PC-9 (cell line): ENCODE measurements at regions not wholly inside any gene's neighbourhood (a gene's known extent, or its start where the extent isn't known, plus 50 kb on each side); places are given as distances from the start of the nearest gene placed in this dataset.

Experiments used
- BruUV-seq: library from RNA; stranded (reverse); fragments of 400-500 nt; replicated peaks from 2 replicates; lab custom pipeline; 2021; lab: Mats Ljungman, UMichigan
- CTCF ChIA-PET: fragments of 300-600 bp; sonication (Branson Sonifier 250); formaldehyde crosslinking; loops from one replicate; lab custom pipeline; 2022; ENCODE audit warnings: antibody characterized with exemption; lab: Charles Lee
- POLR2A ChIA-PET: fragments of 300-600 bp; sonication (Branson Sonifier 250); formaldehyde crosslinking; loops from one replicate; lab custom pipeline; 2022; ENCODE audit warnings: antibody characterized with exemption; ENCODE audit not compliant: unreplicated experiment; lab: Charles Lee
- DNase-seq, 2 experiments: peaks; one replicate each; pipeline versions ENCODE4 v3.0.0 to v3.0.0-alpha.2; 2015 to 2022; ENCODE audit warnings: mixed read lengths in 1 of 2
- H2AFZ ChIP-seq: fragments of 200-600 bp; sonication (generic); 2 replicates; pipeline ENCODE4 v1.8.1; 2017; ENCODE audit warnings: antibody characterized with exemption
- H3F3A ChIP-seq: fragments of 200-600 bp; sonication (generic); 2 replicates; pipeline ENCODE4 v1.8.1; 2017; ENCODE audit warnings: antibody characterized with exemption, mild to moderate bottlenecking, low read depth; ENCODE audit not compliant: insufficient read depth
- H3K27ac ChIP-seq: fragments of 200-600 bp; sonication (generic); 2 replicates; pipeline ENCODE4 v1.6.1; 2016; ENCODE audit warnings: mixed run types
- H3K27me3 ChIP-seq: fragments of 200-600 bp; sonication (generic); 2 replicates; pipeline ENCODE4 v1.6.1; 2016; ENCODE audit warnings: low read depth, mixed run types; ENCODE audit not compliant: insufficient read depth
- H3K36me3 ChIP-seq: fragments of 200-600 bp; sonication (generic); 2 replicates; pipeline ENCODE4 v1.6.1; 2016; ENCODE audit warnings: low read depth, mixed run types
- H3K4me1 ChIP-seq: fragments of 200-600 bp; sonication (generic); replicated peaks from 2 replicates; pipeline ENCODE4 v1.6.1; 2016; ENCODE audit warnings: mixed run types; ENCODE audit not compliant: insufficient read depth
- H3K4me2 ChIP-seq: fragments of 200-600 bp; sonication (generic); 2 replicates; pipeline ENCODE4 v1.6.1; 2017; ENCODE audit warnings: mixed run types
- H3K4me3 ChIP-seq: fragments of 200-600 bp; sonication (generic); 2 replicates; pipeline ENCODE4 v1.6.1; 2016; ENCODE audit warnings: mixed run types
- H3K79me2 ChIP-seq: fragments of 200-600 bp; sonication (generic); 2 replicates; pipeline ENCODE4 v1.6.1; 2017; ENCODE audit warnings: low read depth, mixed run types
- H3K9me2 ChIP-seq: fragments of 200-600 bp; sonication (generic); 2 replicates; pipeline ENCODE4 v1.8.1; 2017; ENCODE audit warnings: mild to moderate bottlenecking; ENCODE audit not compliant: insufficient read depth
- H3K9me3 ChIP-seq: fragments of 200-600 bp; sonication (generic); 2 replicates; pipeline ENCODE4 v1.8.1; 2016; ENCODE audit warnings: low read depth; ENCODE audit not compliant: insufficient read depth
- H4K20me1 ChIP-seq: fragments of 200-600 bp; sonication (generic); 2 replicates; pipeline ENCODE4 v1.8.1; 2017; ENCODE audit not compliant: insufficient read depth
- EZH2 ChIP-seq: fragments of 200-600 bp; sonication (generic); IDR thresholded peaks from 2 replicates; pipeline ENCODE4 v1.8.0; 2017; ENCODE audit warnings: antibody characterized with exemption, low read depth
- intact Hi-C: fragments of 100-400 bp; cut with micrococcal nuclease; formaldehyde crosslinking; loops from one replicate; pipeline ENCODE4 v1.10.0; 2022; ENCODE audit not compliant: unreplicated experiment
- TF ChIP-seq, protein P1 (sequence below): fragments of 200-600 bp; sonication (generic); conservative IDR thresholded peaks from 2 replicates; pipeline ENCODE4 v1.6.1; 2017; ENCODE audit warnings: mixed run types, antibody characterized with exemption, mild to moderate bottlenecking, moderate library complexity

DNA sequence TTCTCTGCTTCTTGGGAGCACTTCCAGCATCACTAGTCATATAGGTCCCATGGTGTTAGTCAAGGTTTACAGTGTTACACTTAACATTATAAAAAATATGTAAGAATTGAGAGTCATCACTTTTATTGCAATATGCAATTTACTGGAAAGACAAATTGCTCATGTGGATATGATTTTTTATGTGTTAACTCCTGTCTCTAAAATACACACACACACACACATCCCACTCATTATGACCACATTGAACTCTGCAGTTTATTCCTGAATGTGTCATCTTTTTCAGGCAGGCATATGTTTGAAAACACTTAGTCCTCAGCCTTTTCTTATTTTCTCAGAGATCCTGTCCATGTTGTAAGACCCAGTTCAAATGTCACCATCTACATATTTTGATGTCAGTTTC is 148.5 kb upstream of the MRPS30 start:
- H3K4me3 ChIP-seq = no peak overlapping the region
- CTCF ChIA-PET = no interaction called here
- intact Hi-C loops = no loop called here
- H3K9me2 ChIP-seq = no peaks in the 10 kb centered on the region
- H3K9me3 ChIP-seq = no peaks in the 10 kb centered on the region
- H3F3A ChIP-seq = no peaks in the 10 kb centered on the region
- POLR2A ChIA-PET = no interaction called here
- H3K79me2 ChIP-seq = no peaks in the 10 kb centered on the region
- no peak overlapping the region for H3K27ac ChIP-seq
- TF ChIP-seq, protein P1, sequence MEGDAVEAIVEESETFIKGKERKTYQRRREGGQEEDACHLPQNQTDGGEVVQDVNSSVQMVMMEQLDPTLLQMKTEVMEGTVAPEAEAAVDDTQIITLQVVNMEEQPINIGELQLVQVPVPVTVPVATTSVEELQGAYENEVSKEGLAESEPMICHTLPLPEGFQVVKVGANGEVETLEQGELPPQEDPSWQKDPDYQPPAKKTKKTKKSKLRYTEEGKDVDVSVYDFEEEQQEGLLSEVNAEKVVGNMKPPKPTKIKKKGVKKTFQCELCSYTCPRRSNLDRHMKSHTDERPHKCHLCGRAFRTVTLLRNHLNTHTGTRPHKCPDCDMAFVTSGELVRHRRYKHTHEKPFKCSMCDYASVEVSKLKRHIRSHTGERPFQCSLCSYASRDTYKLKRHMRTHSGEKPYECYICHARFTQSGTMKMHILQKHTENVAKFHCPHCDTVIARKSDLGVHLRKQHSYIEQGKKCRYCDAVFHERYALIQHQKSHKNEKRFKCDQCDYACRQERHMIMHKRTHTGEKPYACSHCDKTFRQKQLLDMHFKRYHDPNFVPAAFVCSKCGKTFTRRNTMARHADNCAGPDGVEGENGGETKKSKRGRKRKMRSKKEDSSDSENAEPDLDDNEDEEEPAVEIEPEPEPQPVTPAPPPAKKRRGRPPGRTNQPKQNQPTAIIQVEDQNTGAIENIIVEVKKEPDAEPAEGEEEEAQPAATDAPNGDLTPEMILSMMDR = no peak
- no peak for TF ChIP-seq EZH2
- BruUV-seq = no TSS peak
- H3K4me2 ChIP-seq = no peak overlapping the region
- H3K27me3 ChIP-seq = no peaks in the 10 kb centered on the region
- no peaks in the 10 kb centered on the region for H3K4me1 ChIP-seq
- DNase-seq = no peak
- no peaks in the 10 kb centered on the region for H3K36me3 ChIP-seq
- no peaks in the 10 kb centered on the region for H4K20me1 ChIP-seq
- H2AFZ ChIP-seq = no peak overlapping the region

DNA sequence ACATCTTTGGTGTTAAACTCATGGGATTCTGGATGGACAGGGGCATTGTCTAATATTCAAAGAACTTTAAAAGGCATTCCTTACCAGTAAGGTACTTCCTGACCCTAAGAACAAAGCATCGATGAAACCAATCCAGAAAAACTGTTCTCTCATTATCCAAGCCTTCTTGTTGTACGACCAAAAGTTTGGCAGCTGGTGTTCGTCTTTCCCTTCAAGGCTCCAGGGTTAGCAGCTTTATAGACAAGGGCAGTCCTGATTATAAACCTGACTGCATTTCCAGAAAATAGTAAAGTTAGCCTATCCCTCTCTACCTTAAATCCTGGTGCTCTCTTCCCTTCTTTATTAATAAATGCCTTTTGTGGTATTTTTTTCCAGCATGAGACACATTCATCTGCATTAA is 149.4 kb upstream of the MRPS30 start:
- H3K9me2 ChIP-seq = no peaks in the 10 kb centered on the region
- no peak overlapping the region for H3K4me2 ChIP-seq
- H3K27ac ChIP-seq = no peak overlapping the region
- ChIA-PET POLR2A (no interaction called here), CTCF (no interaction called here)
- no peaks in the 10 kb centered on the region for H3K27me3 ChIP-seq
- intact Hi-C loops = no loop called here
- no peaks in the 10 kb centered on the region for H3K36me3 ChIP-seq
- no peak overlapping the region for H3K4me3 ChIP-seq
- H4K20me1 ChIP-seq = no peaks in the 10 kb centered on the region
- no peak for TF ChIP-seq EZH2
- TF ChIP-seq, protein P1 = no peak
- H3F3A ChIP-seq = no peaks in the 10 kb centered on the region
- no TSS peak for BruUV-seq
- 0 out of 2 replicates have a peak overlapping the region, but pooled peaks have one; percentile 45 for H2AFZ ChIP-seq
- H3K79me2 ChIP-seq = no peaks in the 10 kb centered on the region
- no peak for DNase-seq
- H3K4me1 ChIP-seq = no peaks in the 10 kb centered on the region
- H3K9me3 ChIP-seq = no peaks in the 10 kb centered on the region

DNA sequence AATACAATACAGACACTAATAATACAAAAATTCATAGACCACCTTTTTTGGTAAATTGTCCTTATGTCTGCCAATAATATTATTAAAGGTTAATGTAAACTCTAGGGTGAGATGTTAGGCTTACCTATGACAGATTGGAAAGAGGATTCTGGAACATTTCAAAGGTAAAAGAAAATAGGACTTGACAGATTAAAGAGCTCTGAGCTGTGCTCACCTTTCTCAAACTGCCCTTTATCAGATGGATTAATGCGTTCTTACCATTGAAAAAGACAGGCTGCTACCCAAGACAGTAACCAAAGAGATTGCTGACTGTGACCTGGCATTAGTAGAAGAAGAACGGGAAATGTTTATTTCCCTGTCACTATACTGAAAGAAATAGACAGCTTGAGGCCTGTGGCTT is 156.1 kb upstream of the MRPS30 start:
- H3K27me3 ChIP-seq = no peaks in the 10 kb centered on the region
- H3K36me3 ChIP-seq = no peaks in the 10 kb centered on the region
- H3K4me2 ChIP-seq = no peak overlapping the region
- intact Hi-C loops = no loop called here
- DNase-seq = no peak
- no peak overlapping the region for H3K27ac ChIP-seq
- no TSS peak for BruUV-seq
- ChIA-PET POLR2A (no interaction called here), CTCF (no interaction called here)
- no peaks in the 10 kb centered on the region for H3K79me2 ChIP-seq
- TF ChIP-seq, protein P1 = no peak
- TF ChIP-seq EZH2 = no peak
- no peaks in the 10 kb centered on the region for H3F3A ChIP-seq
- H4K20me1 ChIP-seq = no peaks in the 10 kb centered on the region
- H3K4me3 ChIP-seq = no peak overlapping the region
- no peak overlapping the region for H2AFZ ChIP-seq
- no peaks in the 10 kb centered on the region; the same call in 1 of the 2 replicates for H3K9me2 ChIP-seq
- H3K4me1 ChIP-seq = no peaks in the 10 kb centered on the region
- H3K9me3 ChIP-seq = no peaks in the 10 kb centered on the region
